ENCODE measurements at regions not wholly inside any gene's neighbourhood (a gene's known extent, or its start where the extent isn't known, plus 50 kb on each side); places are given as distances from the start of the nearest gene placed in this dataset.

DNA sequence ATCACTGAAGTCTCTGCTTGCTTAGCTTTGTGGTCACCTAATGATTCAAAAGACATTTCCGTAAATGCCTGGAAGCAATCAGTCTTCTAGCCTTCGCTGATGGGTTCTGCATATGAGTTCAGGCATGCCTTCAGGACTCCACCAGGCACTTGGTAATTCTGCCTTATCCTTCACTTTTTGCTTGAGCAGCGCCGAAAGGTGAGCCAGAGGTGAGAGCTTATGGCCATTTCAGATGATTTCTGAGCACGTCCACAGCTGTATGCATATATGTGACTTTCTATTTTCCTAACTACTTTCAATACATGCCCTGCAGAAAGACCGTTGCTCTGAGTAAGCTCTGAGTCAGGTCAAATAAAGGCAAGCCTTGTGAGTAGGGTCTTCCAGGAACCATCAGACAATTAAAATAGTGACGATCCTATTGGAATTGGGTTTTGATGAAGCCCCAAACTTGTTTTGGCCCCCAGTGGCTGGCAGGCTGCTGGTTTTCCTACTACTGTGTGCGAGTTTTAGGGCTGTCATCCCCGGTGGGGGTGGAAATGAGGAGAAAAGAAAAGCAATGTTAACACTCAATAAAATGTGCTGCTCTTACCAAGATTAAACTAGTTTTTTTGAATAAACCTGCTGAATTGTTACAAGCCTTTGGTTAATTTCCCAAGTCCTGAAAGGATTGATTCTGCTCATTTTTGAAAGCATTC is 154.4 kb upstream of the AKR1E2 start:
- Histone ChIP-seq H3K4me3 (ENCODE audit: low read depth in 1 of 3, low read length in 3 of 3) (no peak overlapping the region), H3K4me1 (ENCODE audit: control insufficient read depth in 4 of 4, insufficient read depth in 4 of 4, low read length in 3 of 4) (no peaks in the 10 kb centered on the region), H3K27me3 (ENCODE audit: control insufficient read depth in 4 of 4, insufficient read depth in 4 of 4, low read length in 3 of 4) (no peaks in the 10 kb centered on the region), H3K27ac (ENCODE audit: low read depth in 1 of 2, low read length in 2 of 2) (no peak overlapping the region), H3K36me3 (ENCODE audit: control insufficient read depth in 4 of 4, insufficient read depth in 3 of 4, low read depth in 1 of 4, low read length in 3 of 4) (no peaks in the 10 kb centered on the region), H3K9me3 (ENCODE audit: control insufficient read depth in 4 of 4, low read length in 3 of 4) (no peaks in the 10 kb centered on the region), H3K9ac (ENCODE audit: low read depth in 1 of 2, low read length in 2 of 2) (no peak overlapping the region)
- no peak for TF ChIP-seq RXRA (IDR thresholded peaks at IDR 0.05)
- TF ChIP-seq NR2F2 (IDR thresholded peaks at IDR 0.05), result no peak
- no peak for TF ChIP-seq RAD21 (IDR thresholded peaks at IDR 0.05)
- no peak for TF ChIP-seq FOXA1 (IDR thresholded peaks at IDR 0.05)
- TF ChIP-seq HNF4A (conservative IDR thresholded peaks at IDR 0.05), result no peak
- TF ChIP-seq TAF1 (conservative IDR thresholded peaks at IDR 0.05), result no peak
- no peak for TF ChIP-seq FOXA2 (IDR thresholded peaks at IDR 0.05)
- TF ChIP-seq, protein P1, sequence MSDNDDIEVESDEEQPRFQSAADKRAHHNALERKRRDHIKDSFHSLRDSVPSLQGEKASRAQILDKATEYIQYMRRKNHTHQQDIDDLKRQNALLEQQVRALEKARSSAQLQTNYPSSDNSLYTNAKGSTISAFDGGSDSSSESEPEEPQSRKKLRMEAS (IDR thresholded peaks at IDR 0.05), result no peak
- no peak for TF ChIP-seq JUND (IDR thresholded peaks at IDR 0.05)
- TF ChIP-seq, protein P2, sequence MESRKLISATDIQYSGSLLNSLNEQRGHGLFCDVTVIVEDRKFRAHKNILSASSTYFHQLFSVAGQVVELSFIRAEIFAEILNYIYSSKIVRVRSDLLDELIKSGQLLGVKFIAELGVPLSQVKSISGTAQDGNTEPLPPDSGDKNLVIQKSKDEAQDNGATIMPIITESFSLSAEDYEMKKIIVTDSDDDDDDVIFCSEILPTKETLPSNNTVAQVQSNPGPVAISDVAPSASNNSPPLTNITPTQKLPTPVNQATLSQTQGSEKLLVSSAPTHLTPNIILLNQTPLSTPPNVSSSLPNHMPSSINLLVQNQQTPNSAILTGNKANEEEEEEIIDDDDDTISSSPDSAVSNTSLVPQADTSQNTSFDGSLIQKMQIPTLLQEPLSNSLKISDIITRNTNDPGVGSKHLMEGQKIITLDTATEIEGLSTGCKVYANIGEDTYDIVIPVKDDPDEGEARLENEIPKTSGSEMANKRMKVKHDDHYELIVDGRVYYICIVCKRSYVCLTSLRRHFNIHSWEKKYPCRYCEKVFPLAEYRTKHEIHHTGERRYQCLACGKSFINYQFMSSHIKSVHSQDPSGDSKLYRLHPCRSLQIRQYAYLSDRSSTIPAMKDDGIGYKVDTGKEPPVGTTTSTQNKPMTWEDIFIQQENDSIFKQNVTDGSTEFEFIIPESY (IDR thresholded peaks at IDR 0.05), result no peak
- TF ChIP-seq EGR1 (IDR thresholded peaks at IDR 0.05; ENCODE audit: low read depth in 2 of 2), result no peak
- TF ChIP-seq, protein P3, sequence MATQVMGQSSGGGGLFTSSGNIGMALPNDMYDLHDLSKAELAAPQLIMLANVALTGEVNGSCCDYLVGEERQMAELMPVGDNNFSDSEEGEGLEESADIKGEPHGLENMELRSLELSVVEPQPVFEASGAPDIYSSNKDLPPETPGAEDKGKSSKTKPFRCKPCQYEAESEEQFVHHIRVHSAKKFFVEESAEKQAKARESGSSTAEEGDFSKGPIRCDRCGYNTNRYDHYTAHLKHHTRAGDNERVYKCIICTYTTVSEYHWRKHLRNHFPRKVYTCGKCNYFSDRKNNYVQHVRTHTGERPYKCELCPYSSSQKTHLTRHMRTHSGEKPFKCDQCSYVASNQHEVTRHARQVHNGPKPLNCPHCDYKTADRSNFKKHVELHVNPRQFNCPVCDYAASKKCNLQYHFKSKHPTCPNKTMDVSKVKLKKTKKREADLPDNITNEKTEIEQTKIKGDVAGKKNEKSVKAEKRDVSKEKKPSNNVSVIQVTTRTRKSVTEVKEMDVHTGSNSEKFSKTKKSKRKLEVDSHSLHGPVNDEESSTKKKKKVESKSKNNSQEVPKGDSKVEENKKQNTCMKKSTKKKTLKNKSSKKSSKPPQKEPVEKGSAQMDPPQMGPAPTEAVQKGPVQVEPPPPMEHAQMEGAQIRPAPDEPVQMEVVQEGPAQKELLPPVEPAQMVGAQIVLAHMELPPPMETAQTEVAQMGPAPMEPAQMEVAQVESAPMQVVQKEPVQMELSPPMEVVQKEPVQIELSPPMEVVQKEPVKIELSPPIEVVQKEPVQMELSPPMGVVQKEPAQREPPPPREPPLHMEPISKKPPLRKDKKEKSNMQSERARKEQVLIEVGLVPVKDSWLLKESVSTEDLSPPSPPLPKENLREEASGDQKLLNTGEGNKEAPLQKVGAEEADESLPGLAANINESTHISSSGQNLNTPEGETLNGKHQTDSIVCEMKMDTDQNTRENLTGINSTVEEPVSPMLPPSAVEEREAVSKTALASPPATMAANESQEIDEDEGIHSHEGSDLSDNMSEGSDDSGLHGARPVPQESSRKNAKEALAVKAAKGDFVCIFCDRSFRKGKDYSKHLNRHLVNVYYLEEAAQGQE (IDR thresholded peaks at IDR 0.05), result no peak
- TF ChIP-seq, protein P4, sequence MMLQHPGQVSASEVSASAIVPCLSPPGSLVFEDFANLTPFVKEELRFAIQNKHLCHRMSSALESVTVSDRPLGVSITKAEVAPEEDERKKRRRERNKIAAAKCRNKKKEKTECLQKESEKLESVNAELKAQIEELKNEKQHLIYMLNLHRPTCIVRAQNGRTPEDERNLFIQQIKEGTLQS (IDR thresholded peaks at IDR 0.05), result no peak
- DNase-seq (ENCODE audit: low spot score), result no peak
- 88% methylated on average over 9 of the region's 9 CpGs for WGBS

DNA sequence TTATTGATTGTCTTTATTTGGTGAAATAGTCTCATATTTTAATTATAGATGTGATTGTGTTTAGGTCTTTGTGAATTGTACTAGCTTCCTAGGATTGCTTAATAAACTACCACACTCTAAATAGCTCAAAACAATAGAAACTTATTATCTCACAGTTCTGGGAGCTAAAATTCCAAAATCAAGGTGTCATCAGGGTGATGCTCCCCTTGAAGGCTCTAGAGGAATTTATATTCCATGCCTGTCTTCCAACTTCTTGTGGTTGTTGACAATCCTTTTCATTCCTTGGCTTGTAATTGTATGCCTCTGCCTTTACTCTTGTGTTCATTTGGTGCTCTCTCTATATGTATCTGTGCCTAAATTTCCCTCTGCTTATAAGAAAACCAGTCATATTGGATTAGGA is 155.3 kb upstream of the AKR1E2 start:
- no peak for DNase-seq (ENCODE audit: low spot score)
- Histone ChIP-seq H3K9me3 (ENCODE audit: control insufficient read depth in 4 of 4, low read length in 3 of 4) (no peaks in the 10 kb centered on the region), H3K36me3 (ENCODE audit: control insufficient read depth in 4 of 4, insufficient read depth in 3 of 4, low read depth in 1 of 4, low read length in 3 of 4) (no peaks in the 10 kb centered on the region), H3K27ac (ENCODE audit: low read depth in 1 of 2, low read length in 2 of 2) (no peak overlapping the region), H3K9ac (ENCODE audit: low read depth in 1 of 2, low read length in 2 of 2) (no peak overlapping the region), H3K27me3 (ENCODE audit: control insufficient read depth in 4 of 4, insufficient read depth in 4 of 4, low read length in 3 of 4) (no peaks in the 10 kb centered on the region), H3K4me3 (ENCODE audit: low read depth in 1 of 3, low read length in 3 of 3) (no peak overlapping the region), H3K4me1 (ENCODE audit: control insufficient read depth in 4 of 4, insufficient read depth in 4 of 4, low read length in 3 of 4) (no peaks in the 10 kb centered on the region)
- TF ChIP-seq HNF4G (IDR thresholded peaks at IDR 0.05) (no peak), TAF1 (conservative IDR thresholded peaks at IDR 0.05) (no peak), FOXA1 (IDR thresholded peaks at IDR 0.05) (no peak), JUND (IDR thresholded peaks at IDR 0.05) (no peak), EGR1 (IDR thresholded peaks at IDR 0.05; ENCODE audit: low read depth in 2 of 2) (no peak), RXRA (IDR thresholded peaks at IDR 0.05) (no peak)
- TF ChIP-seq, protein P2 (IDR thresholded peaks at IDR 0.05), result no peak
- TF ChIP-seq, protein P5, sequence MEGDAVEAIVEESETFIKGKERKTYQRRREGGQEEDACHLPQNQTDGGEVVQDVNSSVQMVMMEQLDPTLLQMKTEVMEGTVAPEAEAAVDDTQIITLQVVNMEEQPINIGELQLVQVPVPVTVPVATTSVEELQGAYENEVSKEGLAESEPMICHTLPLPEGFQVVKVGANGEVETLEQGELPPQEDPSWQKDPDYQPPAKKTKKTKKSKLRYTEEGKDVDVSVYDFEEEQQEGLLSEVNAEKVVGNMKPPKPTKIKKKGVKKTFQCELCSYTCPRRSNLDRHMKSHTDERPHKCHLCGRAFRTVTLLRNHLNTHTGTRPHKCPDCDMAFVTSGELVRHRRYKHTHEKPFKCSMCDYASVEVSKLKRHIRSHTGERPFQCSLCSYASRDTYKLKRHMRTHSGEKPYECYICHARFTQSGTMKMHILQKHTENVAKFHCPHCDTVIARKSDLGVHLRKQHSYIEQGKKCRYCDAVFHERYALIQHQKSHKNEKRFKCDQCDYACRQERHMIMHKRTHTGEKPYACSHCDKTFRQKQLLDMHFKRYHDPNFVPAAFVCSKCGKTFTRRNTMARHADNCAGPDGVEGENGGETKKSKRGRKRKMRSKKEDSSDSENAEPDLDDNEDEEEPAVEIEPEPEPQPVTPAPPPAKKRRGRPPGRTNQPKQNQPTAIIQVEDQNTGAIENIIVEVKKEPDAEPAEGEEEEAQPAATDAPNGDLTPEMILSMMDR (IDR thresholded peaks at IDR 0.05; ENCODE audit: low read depth, low read length, missing input control), result no peak

Data from liver (tissue), 8 donors.